ENCODE measurements at regions not wholly inside any gene's neighbourhood (a gene's known extent, or its start where the extent isn't known, plus 50 kb on each side); places are given as distances from the start of the nearest gene placed in this dataset.
"Not testable (repeated sequence)": the region's sequence is repeated elsewhere in the genome, so short reads cannot be mapped to it uniquely, and the experiment has no call there.

GRCh38 chr3:194028434-194029004, 107.4 kb upstream of the HES1 start:
- DNase-seq, result no peak

GRCh38 chr3:194029846-194030245, 106.1 kb upstream of the HES1 start:
- DNase-seq, result no peak

GRCh38 chr3:194030372-194030771, 105.6 kb upstream of the HES1 start:
- DNase-seq, result peak; percentile 78

DNA sequence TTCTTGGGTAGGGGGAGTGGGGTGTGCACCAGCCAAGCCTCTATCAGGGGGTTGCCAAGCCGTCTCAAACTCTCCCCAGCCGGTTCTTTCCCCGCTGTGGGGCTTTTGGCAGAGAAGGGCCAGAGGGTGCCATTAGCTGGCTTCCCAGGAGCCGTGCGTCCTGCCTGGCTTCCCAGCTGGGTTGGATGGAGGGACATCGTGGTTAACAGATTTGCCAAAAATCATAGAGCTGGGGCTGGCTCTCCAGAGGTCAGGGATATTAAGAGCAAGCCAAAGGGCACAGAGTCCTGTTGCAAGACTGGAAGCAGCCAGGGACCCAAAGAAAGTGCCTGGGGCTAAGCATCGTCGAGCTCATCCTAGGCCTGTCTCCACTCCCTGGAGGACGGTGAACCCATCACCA, 104.6 kb upstream of the HES1 start:
- no peak for DNase-seq

DNA sequence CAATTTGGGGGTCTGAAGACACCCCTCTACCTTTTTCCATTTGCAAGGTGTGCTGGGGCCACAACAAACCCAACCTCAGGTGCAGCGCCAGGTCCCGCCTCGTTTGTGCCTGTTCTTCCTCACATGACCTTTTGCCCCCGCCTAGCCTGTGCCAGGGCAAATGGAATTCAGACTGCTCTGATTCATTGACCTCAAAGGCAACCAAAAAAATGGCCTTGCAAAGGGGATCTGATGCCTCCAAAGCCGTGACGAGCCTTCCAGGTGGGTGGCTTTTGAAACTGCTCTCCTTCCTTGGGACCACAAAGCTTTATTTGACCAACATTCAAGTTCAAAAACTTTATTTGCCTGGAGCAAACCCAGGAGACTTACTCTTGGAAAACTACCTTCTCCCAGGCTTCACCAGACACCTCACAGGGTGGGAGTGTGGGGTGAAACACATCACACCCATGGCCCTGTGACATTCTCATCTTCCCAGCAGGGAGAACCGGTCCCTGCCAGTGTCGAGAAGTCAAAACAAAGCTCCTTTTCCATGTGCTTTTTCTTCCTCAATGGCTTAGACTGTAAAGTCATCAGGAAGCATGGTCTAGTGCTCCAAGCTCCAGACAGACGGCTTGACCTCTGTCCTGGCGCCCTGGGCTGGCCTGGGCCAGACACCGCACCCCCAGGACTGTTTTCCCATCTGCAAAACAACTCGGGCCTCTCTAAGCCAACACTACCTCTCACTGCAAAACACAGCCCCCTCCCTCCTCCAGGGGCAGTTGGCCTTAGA, 103.9 kb upstream of the HES1 start:
- no peak for DNase-seq

DNA sequence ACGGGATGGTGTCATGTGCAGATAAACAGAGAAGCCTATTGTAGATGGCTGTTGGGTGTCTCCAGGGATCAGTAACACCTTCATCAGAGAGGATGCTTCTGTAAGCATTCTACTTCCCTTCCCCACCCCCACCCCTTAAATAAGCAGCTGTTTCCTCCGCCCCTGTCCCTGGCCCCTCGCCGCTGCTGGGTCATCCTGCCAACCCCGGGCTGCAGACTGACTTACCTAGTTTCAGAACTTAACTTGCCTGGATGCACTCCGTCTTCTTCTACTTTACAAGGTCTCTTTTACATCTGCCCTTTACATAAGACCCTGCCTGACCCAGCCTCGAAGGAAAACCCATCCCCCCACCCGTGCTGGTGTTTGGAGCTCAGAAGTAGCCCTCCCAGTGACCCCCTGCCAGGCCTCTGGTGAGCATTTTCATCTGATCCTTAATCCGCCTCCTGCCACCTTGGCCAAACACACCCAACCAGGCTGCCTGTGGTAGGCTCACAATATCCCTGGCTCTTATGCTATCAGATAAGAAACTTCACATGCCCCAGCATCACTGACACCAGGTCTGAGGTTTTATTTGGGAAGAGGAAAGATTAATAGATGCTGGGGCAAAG, 103.0 kb upstream of the HES1 start:
- no peak for DNase-seq

- no peak for DNase-seq
Observed at GRCh38 chr3:194034346-194035336, 101.3 kb upstream of the HES1 start.

GRCh38 chr3:194035406-194036138, 100.4 kb upstream of the HES1 start:
- DNase-seq, result no peak

DNA sequence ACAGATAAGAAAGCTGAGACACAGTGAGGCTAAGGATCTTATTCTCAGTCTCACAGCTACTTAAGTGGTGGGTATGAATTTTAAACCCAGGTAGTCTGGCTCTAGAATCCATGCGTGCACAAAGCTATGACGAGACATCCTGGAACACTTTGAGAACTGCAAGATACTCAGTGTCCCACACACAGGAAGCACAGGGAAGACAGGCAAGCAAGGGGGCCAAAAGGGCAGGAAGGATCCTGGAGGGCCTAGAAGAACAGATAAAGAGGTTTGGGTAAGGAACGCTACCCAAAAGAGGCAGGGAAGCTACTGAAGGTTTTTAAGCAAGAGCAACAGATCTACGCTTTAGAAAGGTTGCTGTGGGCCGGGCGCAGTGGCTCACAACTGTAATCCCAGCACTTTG, 99.1 kb upstream of the HES1 start:
- DNase-seq, result no peak

- DNase-seq, result not testable (repeated sequence)
Observed at GRCh38 chr3:194038346-194038745, 97.6 kb upstream of the HES1 start.

GRCh38 chr3:194038960-194039359, 97.0 kb upstream of the HES1 start:
- DNase-seq, result no peak

- DNase-seq, result no peak
Observed at GRCh38 chr3:194040516-194041273, 95.3 kb upstream of the HES1 start.

GRCh38 chr3:194042927-194043326, 93.0 kb upstream of the HES1 start:
- DNase-seq, result no peak

- DNase-seq, result no peak
Observed at GRCh38 chr3:194043516-194043915, 92.4 kb upstream of the HES1 start.

DNA sequence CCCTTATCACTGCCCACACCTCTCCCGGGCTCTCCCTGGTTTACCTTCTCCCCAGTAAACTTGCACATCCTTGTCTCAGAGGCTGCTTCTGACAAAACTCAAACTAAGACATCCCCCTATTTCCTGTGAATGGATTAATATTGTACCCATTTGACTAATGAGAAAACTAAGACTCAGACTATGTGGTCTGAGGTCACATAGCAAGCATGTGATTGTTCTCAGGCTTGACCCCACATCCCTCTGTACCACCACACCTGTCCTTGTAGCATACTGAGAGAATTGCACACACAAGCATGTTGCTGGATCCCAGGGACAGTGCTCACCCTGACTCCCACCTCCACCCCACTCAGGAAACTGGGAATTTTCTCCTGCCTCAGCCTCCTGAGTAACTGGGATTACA, 90.7 kb upstream of the HES1 start:
- no peak for DNase-seq

DNA sequence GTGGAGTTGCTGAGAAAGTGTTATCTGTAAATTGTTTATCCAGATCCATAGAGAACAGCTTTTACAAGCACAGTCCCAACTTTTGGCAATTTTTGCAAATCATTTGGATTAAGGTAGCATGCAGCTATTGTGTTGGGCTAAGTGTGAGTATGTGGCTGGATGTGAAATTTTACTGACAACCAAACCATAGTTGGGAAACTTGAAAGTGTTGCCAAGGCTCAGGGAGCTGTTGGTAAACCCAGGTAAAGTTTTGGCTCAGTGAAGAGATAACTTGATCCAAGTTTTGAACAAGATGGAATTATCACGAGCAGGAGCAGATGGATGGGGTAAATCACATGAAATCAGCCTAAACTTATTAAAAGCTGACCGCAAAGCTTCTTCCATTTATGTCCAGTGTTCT, 90.0 kb upstream of the HES1 start:
- DNase-seq, result no peak

DNA sequence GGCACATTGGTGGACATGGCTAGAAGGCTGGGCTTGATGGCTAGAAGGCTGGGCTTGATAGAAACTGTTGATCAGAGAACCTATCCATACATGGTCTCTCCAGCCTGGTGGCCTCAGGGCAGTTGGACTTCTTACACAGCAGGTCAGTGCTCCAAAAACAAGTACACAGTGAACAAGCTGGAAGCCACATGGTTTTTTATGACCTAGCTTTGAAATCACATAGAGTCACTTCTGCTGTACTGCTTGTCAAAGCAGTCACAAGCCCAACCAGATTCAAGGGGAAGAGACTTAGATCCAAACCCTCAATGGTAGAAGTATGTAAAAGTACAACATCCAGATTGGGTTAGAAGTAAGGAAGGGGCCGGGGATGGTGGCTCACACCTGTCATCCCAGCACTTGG, 89.4 kb upstream of the HES1 start:
- no peak for DNase-seq

- peak; percentile 80 for DNase-seq
Observed at GRCh38 chr3:194046995-194047645, 88.8 kb upstream of the HES1 start.

- no peak for DNase-seq
Observed at GRCh38 chr3:194049394-194049793, 86.6 kb upstream of the HES1 start.

- no peak for DNase-seq
Observed at GRCh38 chr3:194050782-194051320, 85.1 kb upstream of the HES1 start.

Measured in NCI-H2029 (cell line).